Activated T-helper 1 cell treated with anti-CD3 and anti-CD28 coated beads, Interleukin-12 subunit alpha, Interleukin-12 subunit beta, Interleukin-2, Interleukin-4 antibody, amounts not matched to agents 30 ng/mL and 10 ng/mL and 1 ng/mL, durations not matched to agents 14 hours and 24 hours and 36 hours (primary cell): ENCODE measurements at regions not wholly inside any gene's neighbourhood (a gene's known extent, or its start where the extent isn't known, plus 50 kb on each side); places are given as distances from the start of the nearest gene placed in this dataset.
A peak's percentile ranks its signal among the peaks of the same experiment; 100 is the strongest.
"Not testable (repeated sequence)": the region's sequence is repeated elsewhere in the genome, so short reads cannot be mapped to it uniquely, and the experiment has no call there.

ENCODE experiments used
- DNase-seq: peaks from one replicate; pipeline ENCODE4 v3.0.0; 2021; ENCODE audit warnings: low spot score
- H3K27ac Mint-ChIP-seq: one replicate; pipeline ENCODE4 v1.8.0; 2021; ENCODE audit warnings: mild to moderate bottlenecking, mixed read lengths
- H3K27me3 Mint-ChIP-seq: one replicate; pipeline ENCODE4 v1.8.0; 2022; ENCODE audit warnings: mild to moderate bottlenecking, moderate library complexity, mixed read lengths; ENCODE audit not compliant: insufficient read depth
- H3K36me3 Mint-ChIP-seq: one replicate; pipeline ENCODE4 v1.8.0; 2021; ENCODE audit warnings: low read depth, mixed read lengths
- H3K4me1 Mint-ChIP-seq: one replicate; pipeline ENCODE4 v1.8.0; 2021; ENCODE audit warnings: low read depth, mixed read lengths
- H3K4me3 Mint-ChIP-seq: one replicate; pipeline ENCODE4 v1.8.0; 2021; ENCODE audit warnings: mild to moderate bottlenecking, moderate library complexity, mixed read lengths
- H3K9me3 Mint-ChIP-seq: one replicate; pipeline ENCODE4 v1.8.0; 2021; ENCODE audit warnings: mixed read lengths
- intact Hi-C: fragments of 100-400 bp; cut with micrococcal nuclease; formaldehyde crosslinking; loops from one replicate; pipeline ENCODE4 v1.15.1; 2024

GRCh38 chr9:81002242-81002641 is 687.1 kb downstream of the TLE1 start:
- Mint-ChIP-seq H3K9me3 (no peaks in the 10 kb centered on the region), H3K27ac (peak overlapping the region; percentile 1), H3K4me3 (no peak overlapping the region), H3K4me1 (peaks cover 8% of the 10 kb centered on the region), H3K36me3 (no peaks in the 10 kb centered on the region), H3K27me3 (no peaks in the 10 kb centered on the region)
- DNase-seq, result peak; percentile 38
- intact Hi-C loops, result no loop called here

- intact Hi-C loops, result no loop called here
- H3K4me3 Mint-ChIP-seq, result no peak overlapping the region
- DNase-seq, result no peak
- H3K4me1 Mint-ChIP-seq, result no peaks in the 10 kb centered on the region
- no peaks in the 10 kb centered on the region for H3K9me3 Mint-ChIP-seq
- no peaks in the 10 kb centered on the region for H3K36me3 Mint-ChIP-seq
- no peaks in the 10 kb centered on the region for H3K27me3 Mint-ChIP-seq
- no peak overlapping the region for H3K27ac Mint-ChIP-seq
Measured at GRCh38 chr9:80995759-80996158, 693.6 kb downstream of the TLE1 start.

- Mint-ChIP-seq H3K27ac (no peak overlapping the region), H3K4me3 (no peak overlapping the region), H3K36me3 (no peaks in the 10 kb centered on the region), H3K27me3 (no peaks in the 10 kb centered on the region), H3K9me3 (no peaks in the 10 kb centered on the region), H3K4me1 (no peaks in the 10 kb centered on the region)
- intact Hi-C loops, result no loop called here
- DNase-seq, result no peak
Measured at GRCh38 chr9:80994892-80995291, 694.5 kb downstream of the TLE1 start.

GRCh38 chr9:80985595-80985994 is 703.8 kb downstream of the TLE1 start:
- H3K27ac Mint-ChIP-seq, H3K36me3 Mint-ChIP-seq, intact Hi-C loops, H3K9me3 Mint-ChIP-seq, H3K27me3 Mint-ChIP-seq, H3K4me1 Mint-ChIP-seq, H3K4me3 Mint-ChIP-seq, DNase-seq: not testable (repeated sequence)

GRCh38 chr9:80976403-80976802 is 712.9 kb downstream of the TLE1 start:
- H3K36me3 Mint-ChIP-seq, result no peaks in the 10 kb centered on the region
- no peak overlapping the region for H3K27ac Mint-ChIP-seq
- no peak overlapping the region for H3K4me3 Mint-ChIP-seq
- H3K4me1 Mint-ChIP-seq, result no peaks in the 10 kb centered on the region
- intact Hi-C loops, result no loop called here
- H3K27me3 Mint-ChIP-seq, result no peaks in the 10 kb centered on the region
- no peak for DNase-seq
- H3K9me3 Mint-ChIP-seq, result peaks cover 20% of the 10 kb centered on the region

GRCh38 chr9:80970377-80970776 is 719.0 kb downstream of the TLE1 start:
- H3K27ac Mint-ChIP-seq, result not testable (repeated sequence)

GRCh38 chr9:80968611-80969010 is 720.7 kb downstream of the TLE1 start:
- peaks cover 22% of the 10 kb centered on the region for H3K9me3 Mint-ChIP-seq
- no peaks in the 10 kb centered on the region for H3K4me1 Mint-ChIP-seq

More at GRCh38 chr9:80970377-80970776, 719.0 kb downstream of the TLE1 start:
- H3K4me1 Mint-ChIP-seq, H3K4me3 Mint-ChIP-seq, intact Hi-C loops, H3K27me3 Mint-ChIP-seq, DNase-seq, H3K36me3 Mint-ChIP-seq: not testable (repeated sequence)
- H3K9me3 Mint-ChIP-seq, result peaks cover 27% of the 10 kb centered on the region

GRCh38 chr9:80964914-80965313 is 724.4 kb downstream of the TLE1 start:
- DNase-seq, result no peak
- H3K4me1 Mint-ChIP-seq, result no peaks in the 10 kb centered on the region
- no peak overlapping the region for H3K27ac Mint-ChIP-seq
- intact Hi-C loops, result no loop called here
- H3K27me3 Mint-ChIP-seq, result no peaks in the 10 kb centered on the region
- no peak overlapping the region for H3K4me3 Mint-ChIP-seq
- no peaks in the 10 kb centered on the region for H3K36me3 Mint-ChIP-seq
- H3K9me3 Mint-ChIP-seq, result peaks cover 13% of the 10 kb centered on the region

More at GRCh38 chr9:80968611-80969010, 720.7 kb downstream of the TLE1 start:
- H3K36me3 Mint-ChIP-seq, result no peaks in the 10 kb centered on the region
- no peak for DNase-seq
- intact Hi-C loops, result no loop called here
- no peak overlapping the region for H3K27ac Mint-ChIP-seq
- no peaks in the 10 kb centered on the region for H3K27me3 Mint-ChIP-seq
- H3K4me3 Mint-ChIP-seq, result no peak overlapping the region

GRCh38 chr9:80964374-80964773 is 725.0 kb downstream of the TLE1 start:
- H3K4me3 Mint-ChIP-seq, result no peak overlapping the region
- H3K36me3 Mint-ChIP-seq, result no peaks in the 10 kb centered on the region
- peaks cover 7% of the 10 kb centered on the region for H3K9me3 Mint-ChIP-seq
- intact Hi-C loops, result no loop called here
- H3K27ac Mint-ChIP-seq, result no peak overlapping the region
- H3K27me3 Mint-ChIP-seq, result no peaks in the 10 kb centered on the region
- no peaks in the 10 kb centered on the region for H3K4me1 Mint-ChIP-seq
- DNase-seq, result no peak

GRCh38 chr9:80957801-80958200 is 731.5 kb downstream of the TLE1 start:
- no peaks in the 10 kb centered on the region for H3K27me3 Mint-ChIP-seq
- intact Hi-C loops, result no loop called here
- no peak overlapping the region for H3K27ac Mint-ChIP-seq
- H3K4me1 Mint-ChIP-seq, result no peaks in the 10 kb centered on the region
- H3K9me3 Mint-ChIP-seq, result no peaks in the 10 kb centered on the region
- no peak overlapping the region for H3K4me3 Mint-ChIP-seq
- no peaks in the 10 kb centered on the region for H3K36me3 Mint-ChIP-seq
- no peak for DNase-seq

- Mint-ChIP-seq H3K9me3 (no peaks in the 10 kb centered on the region), H3K36me3 (no peaks in the 10 kb centered on the region), H3K27ac (no peak overlapping the region), H3K27me3 (no peaks in the 10 kb centered on the region), H3K4me1 (no peaks in the 10 kb centered on the region), H3K4me3 (no peak overlapping the region)
- intact Hi-C loops, result no loop called here
- no peak for DNase-seq
Measured at GRCh38 chr9:80954521-80954920, 734.8 kb downstream of the TLE1 start.

GRCh38 chr9:80952363-80952922 is 736.9 kb downstream of the TLE1 start:
- Mint-ChIP-seq H3K4me1 (no peaks in the 10 kb centered on the region), H3K4me3 (no peak overlapping the region), H3K36me3 (no peaks in the 10 kb centered on the region), H3K9me3 (no peaks in the 10 kb centered on the region), H3K27me3 (no peaks in the 10 kb centered on the region), H3K27ac (no peak overlapping the region)
- intact Hi-C loops, result no loop called here
- DNase-seq, result no peak

GRCh38 chr9:80951675-80952074 is 737.7 kb downstream of the TLE1 start:
- no peak for DNase-seq
- Mint-ChIP-seq H3K4me3 (no peak overlapping the region), H3K27me3 (no peaks in the 10 kb centered on the region), H3K9me3 (no peaks in the 10 kb centered on the region), H3K36me3 (no peaks in the 10 kb centered on the region), H3K27ac (no peak overlapping the region), H3K4me1 (no peaks in the 10 kb centered on the region)
- intact Hi-C loops, result no loop called here

GRCh38 chr9:80948876-80949275 is 740.5 kb downstream of the TLE1 start:
- intact Hi-C loops, result no loop called here
- Mint-ChIP-seq H3K9me3 (no peaks in the 10 kb centered on the region), H3K4me1 (no peaks in the 10 kb centered on the region), H3K36me3 (no peaks in the 10 kb centered on the region), H3K27me3 (no peaks in the 10 kb centered on the region), H3K4me3 (no peak overlapping the region), H3K27ac (no peak overlapping the region)
- DNase-seq, result no peak
